ENCODE measurements at regions not wholly inside any gene's neighbourhood (a gene's known extent, or its start where the extent isn't known, plus 50 kb on each side); places are given as distances from the start of the nearest gene placed in this dataset.

GRCh38 chr10:128440513-128441160 lies 314.4 kb upstream of the MKI67 start:
- DNase-seq (ENCODE audit: low read depth): no peak
- H3K4me3 ChIP-seq (ENCODE audit: low read depth, low read length): no peak overlapping the region
- TF ChIP-seq CTCF (IDR thresholded peaks at IDR 0.05; ENCODE audit: insufficient read depth, low read length): no peak

- no peak overlapping the region for H3K4me3 ChIP-seq (ENCODE audit: low read depth, low read length)
- TF ChIP-seq CTCF (IDR thresholded peaks at IDR 0.05; ENCODE audit: insufficient read depth, low read length): no peak
- DNase-seq (ENCODE audit: low read depth): no peak
Observed at GRCh38 chr10:128443925-128444518, 317.8 kb upstream of the MKI67 start.

- TF ChIP-seq CTCF (IDR thresholded peaks at IDR 0.05; ENCODE audit: insufficient read depth, low read length): no peak
- no peak for DNase-seq (ENCODE audit: low read depth)
- H3K4me3 ChIP-seq (ENCODE audit: low read depth, low read length): no peak overlapping the region
Observed at GRCh38 chr10:128448796-128449195, 322.6 kb upstream of the MKI67 start.

- TF ChIP-seq CTCF (IDR thresholded peaks at IDR 0.05; ENCODE audit: insufficient read depth, low read length): no peak
Observed at GRCh38 chr10:128451879-128452278, 325.7 kb upstream of the MKI67 start.

DNA sequence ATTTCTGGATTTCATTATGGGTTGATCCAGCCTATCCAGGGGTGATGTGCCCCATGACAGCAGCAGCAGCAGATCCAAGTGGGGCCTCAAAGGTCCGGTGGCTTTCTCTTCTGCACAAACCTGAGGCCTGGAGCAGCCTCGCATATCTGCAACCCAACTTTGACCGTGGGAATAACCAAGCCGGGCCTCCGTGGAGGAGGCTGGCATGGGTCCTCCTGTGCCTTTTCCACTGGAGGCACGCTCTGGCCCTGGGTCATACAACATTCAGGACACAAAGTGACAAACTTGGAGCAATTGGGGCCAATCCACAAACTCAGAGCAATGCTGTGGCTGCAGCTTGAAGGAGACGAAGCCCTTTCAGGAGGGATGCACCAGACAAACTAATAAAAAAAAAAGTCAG lies 330.0 kb upstream of the MKI67 start:
- no peak overlapping the region for H3K4me3 ChIP-seq (ENCODE audit: low read depth, low read length)
- DNase-seq (ENCODE audit: low read depth): no peak
- TF ChIP-seq CTCF (IDR thresholded peaks at IDR 0.05; ENCODE audit: insufficient read depth, low read length): no peak

More at GRCh38 chr10:128451879-128452278, 325.7 kb upstream of the MKI67 start:
- DNase-seq (ENCODE audit: low read depth): no peak
- no peak overlapping the region for H3K4me3 ChIP-seq (ENCODE audit: low read depth, low read length)

GRCh38 chr10:128457136-128457535 lies 330.9 kb upstream of the MKI67 start:
- no peak for TF ChIP-seq CTCF (IDR thresholded peaks at IDR 0.05; ENCODE audit: insufficient read depth, low read length)
- DNase-seq (ENCODE audit: low read depth): no peak
- H3K4me3 ChIP-seq (ENCODE audit: low read depth, low read length): no peak overlapping the region

Data from fibroblast of the aortic adventitia (primary cell).